ENCODE measurements at regions not wholly inside any gene's neighbourhood (a gene's known extent, or its start where the extent isn't known, plus 50 kb on each side); places are given as distances from the start of the nearest gene placed in this dataset.
"Not testable (repeated sequence)": the region's sequence is repeated elsewhere in the genome, so short reads cannot be mapped to it uniquely, and the experiment has no call there.

DNA sequence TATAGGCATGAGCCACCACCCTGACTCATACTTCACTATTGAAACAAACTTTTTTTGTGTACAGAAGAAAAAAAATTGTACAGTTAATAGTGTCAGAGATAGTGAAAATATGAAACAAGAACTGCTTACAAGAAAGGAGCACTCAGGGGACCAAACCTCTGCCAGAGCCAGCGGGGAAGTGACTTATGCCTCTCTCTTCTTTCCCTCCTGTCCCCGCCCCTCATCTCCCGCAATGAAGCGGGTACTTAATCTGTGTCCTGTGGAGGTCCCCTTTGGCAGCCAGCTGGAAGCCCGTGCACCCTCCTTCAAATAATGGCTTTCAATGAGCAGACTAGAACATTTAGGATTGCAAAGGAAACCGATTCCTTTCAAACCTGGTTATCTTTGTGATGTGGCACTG lies 51.5 kb downstream of the PPIAL4A start:
- H3K27ac Mint-ChIP-seq; H3K27me3 Mint-ChIP-seq (ENCODE audit: low read depth); H3K9me3 Mint-ChIP-seq; H3K36me3 Mint-ChIP-seq; DNase-seq (ENCODE audit: low spot score in 2 of 2, unreplicated experiment in 2 of 2): not testable (repeated sequence)
- H3K4me1 Mint-ChIP-seq = peaks cover 12% of the 10 kb centered on the region
- H3K4me3 Mint-ChIP-seq = peak overlapping the region; percentile 28

DNA sequence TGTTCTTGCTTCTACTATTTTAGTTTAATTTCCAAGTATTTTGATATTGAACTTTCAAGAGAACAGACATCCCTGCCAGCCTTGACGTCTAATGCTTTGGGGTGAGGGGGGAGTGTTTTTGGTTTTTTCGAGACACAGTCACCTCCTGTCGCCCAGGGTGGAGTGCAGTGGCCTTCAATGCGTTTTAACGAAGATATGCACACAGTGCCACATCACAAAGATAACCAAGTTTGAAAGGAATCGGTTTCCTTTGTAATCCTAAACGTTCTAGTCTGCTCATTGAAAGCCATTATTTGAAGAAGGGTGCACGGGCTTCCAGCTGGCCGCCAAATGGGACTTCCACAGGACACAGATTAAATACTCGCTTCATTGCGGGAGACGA lies 52.3 kb downstream of the PPIAL4A start:
- peak overlapping the region; percentile 100 for H3K27ac Mint-ChIP-seq
- peak overlapping the region; percentile 86 for H3K4me3 Mint-ChIP-seq
- not testable (repeated sequence) for H3K9me3 Mint-ChIP-seq; H3K36me3 Mint-ChIP-seq; H3K27me3 Mint-ChIP-seq (ENCODE audit: low read depth); DNase-seq (ENCODE audit: low spot score in 2 of 2, unreplicated experiment in 2 of 2)
- peaks cover 13% of the 10 kb centered on the region for H3K4me1 Mint-ChIP-seq

DNA sequence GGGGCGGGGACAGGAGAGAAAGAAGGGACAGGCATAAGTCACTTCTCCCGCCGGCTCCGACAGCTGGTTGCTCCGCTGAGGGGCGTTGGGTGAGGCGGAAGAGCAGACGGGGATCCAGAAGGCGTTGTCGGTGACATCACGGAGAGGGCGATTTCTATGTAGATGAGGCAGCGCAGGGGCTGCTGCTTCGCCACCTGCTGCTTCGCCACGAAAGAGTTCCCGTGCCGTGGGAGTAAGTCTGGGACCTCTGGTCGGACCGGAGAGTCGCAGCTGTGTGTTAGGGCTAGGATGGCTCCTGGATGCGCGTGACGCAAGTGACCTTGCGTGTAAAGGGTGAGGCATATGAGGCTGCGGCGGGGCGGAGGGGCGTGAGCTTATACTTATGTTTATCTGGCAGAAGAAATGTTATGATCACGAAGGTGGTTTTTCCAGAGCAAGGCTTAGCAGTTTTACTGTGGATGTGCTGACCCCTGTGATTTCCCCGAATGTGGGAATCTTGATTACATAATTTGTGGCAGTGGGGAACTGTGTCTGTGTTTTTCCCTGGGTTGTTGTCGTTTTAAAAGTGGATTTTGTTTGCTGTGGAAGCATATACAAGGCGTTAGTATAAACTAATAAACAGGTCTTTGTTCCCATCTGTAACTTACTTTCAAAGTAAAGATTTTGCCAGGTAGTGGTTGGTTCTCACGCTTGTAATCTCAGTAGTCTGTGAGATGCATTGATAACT lies 52.8 kb downstream of the PPIAL4A start:
- Mint-ChIP-seq H3K27ac (peak overlapping the region; percentile 100), H3K4me3 (peak overlapping the region; percentile 86), H3K4me1 (peaks cover 16% of the 10 kb centered on the region)
- peak; percentile 26 to 67 for DNase-seq (ENCODE audit: low spot score in 2 of 2, unreplicated experiment in 2 of 2)
- not testable (repeated sequence) for H3K36me3 Mint-ChIP-seq; H3K9me3 Mint-ChIP-seq; H3K27me3 Mint-ChIP-seq (ENCODE audit: low read depth)

DNA sequence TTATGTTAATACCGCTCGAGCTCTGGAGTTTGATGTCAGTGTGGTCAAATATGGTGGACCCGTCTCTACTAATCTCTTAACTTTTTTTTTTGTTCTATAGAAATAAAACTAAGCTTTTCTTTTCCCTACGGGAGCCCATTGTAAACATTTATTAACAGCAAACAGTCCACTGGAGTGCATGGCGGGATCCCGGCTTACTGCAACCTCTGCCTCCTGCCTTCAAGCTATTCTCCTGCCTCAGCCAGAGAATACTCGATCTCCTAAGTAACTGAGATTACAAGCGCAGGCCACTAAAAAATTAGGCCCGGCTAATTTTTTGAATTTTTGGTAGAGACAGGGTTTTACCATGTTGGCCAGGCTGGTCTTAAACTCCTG lies 53.4 kb downstream of the PPIAL4A start:
- not testable (repeated sequence) for DNase-seq (ENCODE audit: low spot score in 2 of 2, unreplicated experiment in 2 of 2); H3K27ac Mint-ChIP-seq; H3K27me3 Mint-ChIP-seq (ENCODE audit: low read depth); H3K9me3 Mint-ChIP-seq; H3K36me3 Mint-ChIP-seq
- H3K4me3 Mint-ChIP-seq = peak overlapping the region; percentile 86
- H3K4me1 Mint-ChIP-seq = peaks cover 16% of the 10 kb centered on the region

DNA sequence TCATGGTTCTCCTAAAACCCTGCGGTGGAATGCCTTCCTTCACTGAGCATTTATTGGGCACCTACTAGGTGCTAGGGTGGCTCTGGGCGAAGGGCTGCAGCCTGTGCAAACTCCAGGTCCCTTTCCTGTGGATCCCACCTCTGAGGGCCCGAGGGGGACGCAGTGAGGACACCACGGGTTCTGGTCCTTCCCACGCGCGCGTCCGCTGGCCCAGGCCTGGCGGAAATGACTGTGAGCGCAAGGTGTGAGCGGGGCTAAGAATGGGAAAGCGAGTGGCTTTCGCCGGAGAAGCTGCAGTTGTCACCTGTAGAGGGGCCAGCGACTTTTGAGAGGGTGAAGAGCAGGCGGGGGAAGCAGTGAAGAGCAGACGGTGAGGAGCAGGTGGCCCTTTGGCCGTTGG lies 55.1 kb downstream of the PPIAL4A start:
- not testable (repeated sequence) for DNase-seq (ENCODE audit: low spot score in 2 of 2, unreplicated experiment in 2 of 2); H3K27ac Mint-ChIP-seq; H3K9me3 Mint-ChIP-seq; H3K36me3 Mint-ChIP-seq; H3K27me3 Mint-ChIP-seq (ENCODE audit: low read depth); H3K4me3 Mint-ChIP-seq
- H3K4me1 Mint-ChIP-seq = peaks cover 16% of the 10 kb centered on the region

DNA sequence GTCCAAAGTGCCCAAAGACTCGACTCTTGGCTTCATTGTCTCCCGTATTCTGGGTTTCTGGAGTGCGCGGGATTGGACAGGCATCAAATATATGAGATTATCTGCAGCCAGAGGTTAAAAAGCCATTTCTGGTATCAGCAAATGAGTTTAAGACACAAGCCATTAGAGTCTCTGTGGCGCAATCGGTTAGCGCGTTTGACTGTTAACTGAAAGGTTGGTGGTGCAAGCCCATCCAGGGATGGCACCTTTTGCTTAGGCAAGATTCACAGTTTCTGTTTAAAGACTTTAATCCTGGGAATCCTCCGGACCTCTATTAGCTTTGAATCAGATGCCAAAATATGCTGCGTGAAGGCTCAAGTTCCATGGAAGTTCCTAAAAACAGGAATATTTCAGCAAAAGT lies 55.6 kb downstream of the PPIAL4A start:
- H3K27ac Mint-ChIP-seq; H3K9me3 Mint-ChIP-seq; H3K27me3 Mint-ChIP-seq (ENCODE audit: low read depth); H3K36me3 Mint-ChIP-seq; DNase-seq (ENCODE audit: low spot score in 2 of 2, unreplicated experiment in 2 of 2); H3K4me3 Mint-ChIP-seq: not testable (repeated sequence)
- H3K4me1 Mint-ChIP-seq = peaks cover 16% of the 10 kb centered on the region

DNA sequence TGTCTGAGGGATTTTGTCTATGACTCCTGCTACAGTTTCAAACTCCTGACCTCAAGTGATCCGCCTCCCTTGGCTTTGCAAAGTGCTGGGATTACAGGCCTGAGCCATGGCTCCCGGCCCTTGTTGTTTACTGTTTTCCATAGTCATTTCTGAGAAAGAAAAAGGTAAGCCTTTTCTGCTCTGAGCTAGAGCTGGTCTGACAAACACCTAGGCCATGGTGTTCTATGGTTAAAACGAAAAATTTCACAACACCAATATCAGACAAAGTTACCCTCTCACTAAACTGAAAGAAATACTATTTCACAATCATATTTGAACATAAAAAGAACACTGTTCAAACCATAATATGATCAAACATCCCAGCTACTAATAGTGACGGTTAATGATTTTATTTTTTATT lies 57.5 kb downstream of the PPIAL4A start:
- peak overlapping the region; percentile 71 for H3K27ac Mint-ChIP-seq
- not testable (repeated sequence) for H3K9me3 Mint-ChIP-seq; H3K4me1 Mint-ChIP-seq; DNase-seq (ENCODE audit: low spot score in 2 of 2, unreplicated experiment in 2 of 2); H3K4me3 Mint-ChIP-seq; H3K27me3 Mint-ChIP-seq (ENCODE audit: low read depth); H3K36me3 Mint-ChIP-seq

DNA sequence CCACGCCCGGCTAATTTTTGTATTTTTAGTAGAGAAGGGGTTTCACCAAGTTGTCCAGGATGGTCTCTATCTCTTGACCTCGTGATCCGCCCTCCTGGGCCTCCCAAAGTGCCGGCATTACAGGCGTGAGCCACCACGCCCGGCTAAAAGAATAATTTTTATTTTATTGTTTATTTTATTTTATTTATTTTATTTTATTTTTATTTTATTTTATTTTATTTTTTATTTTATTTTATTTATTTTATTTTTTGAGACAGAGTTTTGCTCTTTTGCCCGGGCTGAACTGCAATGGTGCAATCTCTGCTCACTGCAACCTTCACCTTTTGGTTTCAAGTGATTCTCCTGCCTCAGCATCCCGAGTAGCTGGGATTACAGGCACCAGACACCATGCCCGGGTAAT lies 60.2 kb downstream of the PPIAL4A start:
- H3K27me3 Mint-ChIP-seq (ENCODE audit: low read depth); H3K36me3 Mint-ChIP-seq; H3K4me1 Mint-ChIP-seq; H3K4me3 Mint-ChIP-seq; H3K27ac Mint-ChIP-seq; H3K9me3 Mint-ChIP-seq; DNase-seq (ENCODE audit: low spot score in 2 of 2, unreplicated experiment in 2 of 2): not testable (repeated sequence)

DNA sequence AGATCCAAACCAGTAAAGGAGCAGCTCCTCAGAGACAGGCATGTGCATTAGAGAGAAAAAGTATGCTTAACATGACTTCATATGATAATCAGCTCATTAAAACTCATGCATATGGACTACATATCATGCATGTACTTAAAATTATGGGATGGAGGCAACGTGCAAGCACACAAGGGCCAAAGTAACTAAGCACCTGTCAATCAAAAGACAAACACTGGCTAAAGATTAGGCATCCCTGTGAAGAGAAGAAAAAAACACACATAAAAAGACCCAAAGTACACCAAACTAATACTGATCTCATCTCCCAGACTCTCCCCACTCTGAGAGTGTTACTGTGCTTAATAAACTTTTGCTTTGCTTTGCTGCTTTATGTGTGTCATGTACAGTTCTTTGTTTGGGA lies 61.1 kb downstream of the PPIAL4A start:
- not testable (repeated sequence) for DNase-seq (ENCODE audit: low spot score in 2 of 2, unreplicated experiment in 2 of 2); H3K36me3 Mint-ChIP-seq; H3K27me3 Mint-ChIP-seq (ENCODE audit: low read depth); H3K27ac Mint-ChIP-seq; H3K4me3 Mint-ChIP-seq; H3K4me1 Mint-ChIP-seq; H3K9me3 Mint-ChIP-seq

DNA sequence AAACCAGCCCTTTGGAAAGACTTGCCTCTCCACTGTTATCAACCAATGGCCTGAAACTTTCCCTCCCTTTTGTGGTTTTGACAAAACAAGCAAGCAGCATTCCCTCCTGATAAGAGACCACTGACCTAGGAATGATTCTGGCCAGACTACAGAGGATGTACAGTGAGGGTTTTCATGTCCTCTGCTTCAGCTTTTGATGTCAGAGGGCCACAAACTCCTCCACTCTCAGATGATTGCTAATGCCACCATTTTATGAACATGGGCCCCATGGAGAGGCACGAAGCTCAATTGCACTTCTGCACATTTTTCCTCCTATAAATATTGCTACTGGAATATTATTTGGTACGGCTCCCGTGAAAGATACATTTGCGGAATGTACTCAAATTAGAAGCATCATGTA lies 61.5 kb downstream of the PPIAL4A start:
- H3K4me3 Mint-ChIP-seq = not testable (repeated sequence)

DNA sequence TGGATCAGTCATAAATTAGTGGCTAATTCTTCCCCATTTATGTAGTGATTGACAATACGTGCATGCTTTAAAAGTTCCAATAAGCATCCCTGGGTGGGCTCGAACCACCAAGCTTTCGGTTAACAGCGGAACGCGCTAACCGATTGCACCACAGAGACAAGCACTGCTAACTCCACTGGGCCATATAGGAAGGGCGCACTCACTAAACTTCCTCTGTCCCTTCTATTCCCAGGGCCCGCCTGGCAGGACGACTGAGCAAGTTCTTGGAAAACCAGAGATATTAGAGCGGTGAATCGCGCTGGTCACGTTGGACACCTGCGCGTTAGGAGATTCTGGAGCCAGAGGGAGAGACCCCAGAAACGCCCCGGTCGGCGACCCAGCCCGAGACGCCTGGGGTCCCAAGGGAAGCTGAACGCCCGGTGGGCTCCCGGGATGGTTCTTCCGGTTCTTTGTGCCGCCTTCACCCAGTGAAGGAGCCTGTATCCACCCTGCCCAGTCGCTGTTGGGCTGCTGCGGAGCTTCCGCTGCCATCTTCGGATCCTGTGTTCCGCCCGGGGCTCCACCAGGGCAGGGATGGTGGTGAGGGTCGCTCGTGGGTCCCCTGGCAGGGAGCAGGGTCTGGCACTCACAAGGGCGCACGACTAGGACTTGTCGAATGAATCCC lies 62.8 kb downstream of the PPIAL4A start:
- not testable (repeated sequence) for H3K4me3 Mint-ChIP-seq; H3K4me1 Mint-ChIP-seq; H3K27ac Mint-ChIP-seq; H3K27me3 Mint-ChIP-seq (ENCODE audit: low read depth); H3K36me3 Mint-ChIP-seq; H3K9me3 Mint-ChIP-seq; DNase-seq (ENCODE audit: low spot score in 2 of 2, unreplicated experiment in 2 of 2)

More for the DNA sequence above, 61.5 kb downstream of the PPIAL4A start:
- not testable (repeated sequence) for H3K9me3 Mint-ChIP-seq; DNase-seq (ENCODE audit: low spot score in 2 of 2, unreplicated experiment in 2 of 2); H3K36me3 Mint-ChIP-seq; H3K27ac Mint-ChIP-seq; H3K27me3 Mint-ChIP-seq (ENCODE audit: low read depth); H3K4me1 Mint-ChIP-seq

DNA sequence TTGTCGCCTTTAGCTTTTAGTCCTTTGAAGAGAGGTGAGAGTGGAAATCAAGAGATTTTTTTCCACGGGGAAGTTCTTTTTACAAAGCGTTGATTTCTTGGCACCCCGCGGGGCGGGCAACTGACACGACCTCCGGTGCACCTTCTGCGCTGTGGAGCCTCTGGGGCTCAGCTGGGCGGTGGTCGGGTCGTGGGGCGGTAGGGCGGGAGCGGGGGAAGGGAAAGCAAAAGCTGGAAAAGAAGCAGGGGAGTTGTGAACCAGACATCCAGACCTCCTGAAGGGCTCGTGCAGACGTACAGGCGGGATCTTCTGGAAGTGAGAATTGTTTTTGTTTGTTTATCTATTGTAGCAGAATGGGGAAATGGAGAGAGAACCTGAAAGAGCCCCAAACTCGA lies 63.3 kb downstream of the PPIAL4A start:
- H3K4me3 Mint-ChIP-seq; H3K4me1 Mint-ChIP-seq; H3K9me3 Mint-ChIP-seq; H3K27me3 Mint-ChIP-seq (ENCODE audit: low read depth); H3K36me3 Mint-ChIP-seq; DNase-seq (ENCODE audit: low spot score in 2 of 2, unreplicated experiment in 2 of 2); H3K27ac Mint-ChIP-seq: not testable (repeated sequence)

Data from mesothelial cell of epicardium (in vitro differentiated cells).